ENCODE measurements at regions not wholly inside any gene's neighbourhood (a gene's known extent, or its start where the extent isn't known, plus 50 kb on each side); places are given as distances from the start of the nearest gene placed in this dataset.
A peak's percentile ranks its signal among the peaks of the same experiment; 100 is the strongest.

DNA sequence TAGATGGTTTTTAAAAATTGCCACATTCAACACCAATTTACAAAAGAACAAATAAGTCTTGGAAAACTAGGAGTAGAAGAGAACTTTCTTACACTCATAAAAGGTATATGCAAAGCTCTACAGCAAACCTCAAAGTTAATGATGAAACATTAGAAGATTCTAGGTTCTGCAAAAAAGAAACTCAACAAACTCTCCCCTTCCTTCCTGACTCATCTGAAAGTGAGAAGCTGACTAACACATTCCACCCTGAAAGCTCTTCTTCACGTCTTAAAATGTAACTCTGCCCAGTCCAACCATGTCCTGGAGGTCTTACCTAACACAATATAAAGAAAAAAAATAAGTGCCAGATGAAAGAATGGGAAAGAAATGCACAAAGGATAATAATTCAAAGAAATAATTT lies 218.9 kb upstream of the ISX start:
- H3K27ac Mint-ChIP-seq = no peak overlapping the region
- no peak overlapping the region for H3K4me3 Mint-ChIP-seq
- no peaks in the 10 kb centered on the region for H3K36me3 Mint-ChIP-seq (ENCODE audit: low read depth)
- TF ChIP-seq, protein P1, sequence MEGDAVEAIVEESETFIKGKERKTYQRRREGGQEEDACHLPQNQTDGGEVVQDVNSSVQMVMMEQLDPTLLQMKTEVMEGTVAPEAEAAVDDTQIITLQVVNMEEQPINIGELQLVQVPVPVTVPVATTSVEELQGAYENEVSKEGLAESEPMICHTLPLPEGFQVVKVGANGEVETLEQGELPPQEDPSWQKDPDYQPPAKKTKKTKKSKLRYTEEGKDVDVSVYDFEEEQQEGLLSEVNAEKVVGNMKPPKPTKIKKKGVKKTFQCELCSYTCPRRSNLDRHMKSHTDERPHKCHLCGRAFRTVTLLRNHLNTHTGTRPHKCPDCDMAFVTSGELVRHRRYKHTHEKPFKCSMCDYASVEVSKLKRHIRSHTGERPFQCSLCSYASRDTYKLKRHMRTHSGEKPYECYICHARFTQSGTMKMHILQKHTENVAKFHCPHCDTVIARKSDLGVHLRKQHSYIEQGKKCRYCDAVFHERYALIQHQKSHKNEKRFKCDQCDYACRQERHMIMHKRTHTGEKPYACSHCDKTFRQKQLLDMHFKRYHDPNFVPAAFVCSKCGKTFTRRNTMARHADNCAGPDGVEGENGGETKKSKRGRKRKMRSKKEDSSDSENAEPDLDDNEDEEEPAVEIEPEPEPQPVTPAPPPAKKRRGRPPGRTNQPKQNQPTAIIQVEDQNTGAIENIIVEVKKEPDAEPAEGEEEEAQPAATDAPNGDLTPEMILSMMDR (IDR thresholded peaks at IDR 0.05; ENCODE audit: unreplicated experiment in 3 of 3) = no peak
- H3K9me3 Mint-ChIP-seq = peaks cover 4% of the 10 kb centered on the region
- H3K4me1 Mint-ChIP-seq = peaks cover 10% of the 10 kb centered on the region
- peaks cover 12% of the 10 kb centered on the region for H3K27me3 Mint-ChIP-seq (ENCODE audit: low read depth)

- peaks cover 5% of the 10 kb centered on the region for H3K27me3 Mint-ChIP-seq (ENCODE audit: low read depth)
Observed at GRCh38 chr22:34849965-34850364, 216.0 kb upstream of the ISX start.

GRCh38 chr22:34851918-34852662 lies 213.9 kb upstream of the ISX start:
- no peaks in the 10 kb centered on the region for H3K36me3 Mint-ChIP-seq (ENCODE audit: low read depth)
- H3K4me3 Mint-ChIP-seq = no peak overlapping the region
- H3K4me1 Mint-ChIP-seq = peaks cover 5% of the 10 kb centered on the region
- H3K27me3 Mint-ChIP-seq (ENCODE audit: low read depth) = peaks cover 5% of the 10 kb centered on the region
- TF ChIP-seq, protein P1 (IDR thresholded peaks at IDR 0.05; ENCODE audit: unreplicated experiment in 3 of 3) = no peak
- no peaks in the 10 kb centered on the region for H3K9me3 Mint-ChIP-seq
- no peak overlapping the region for H3K27ac Mint-ChIP-seq

More at GRCh38 chr22:34849965-34850364, 216.0 kb upstream of the ISX start:
- TF ChIP-seq, protein P1 (IDR thresholded peaks at IDR 0.05; ENCODE audit: unreplicated experiment in 3 of 3) = no peak
- Mint-ChIP-seq H3K9me3 (no peaks in the 10 kb centered on the region), H3K36me3 (ENCODE audit: low read depth) (no peaks in the 10 kb centered on the region), H3K27ac (no peak overlapping the region), H3K4me1 (peaks cover 5% of the 10 kb centered on the region), H3K4me3 (no peak overlapping the region)

DNA sequence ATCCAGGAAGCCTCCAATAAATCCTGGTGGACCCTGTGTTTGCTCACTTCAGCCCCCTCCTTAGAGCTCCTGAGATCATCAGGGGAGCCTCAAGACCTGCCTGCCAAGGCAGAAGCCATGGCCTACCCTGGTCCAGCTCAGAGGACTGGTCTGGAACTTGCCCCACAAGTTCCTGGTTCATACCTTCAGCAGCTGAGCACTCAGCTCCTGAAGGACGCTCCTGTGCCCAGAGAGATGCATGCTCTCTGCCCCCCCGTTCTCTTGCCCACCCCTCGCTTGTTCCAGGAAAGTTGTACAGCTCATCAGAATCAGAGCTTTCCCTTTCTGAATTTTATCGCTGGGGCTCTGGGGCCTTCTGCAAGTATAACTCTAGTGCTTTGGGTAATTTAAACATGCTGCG lies 210.5 kb upstream of the ISX start:
- H3K27me3 Mint-ChIP-seq (ENCODE audit: low read depth) = peaks cover 5% of the 10 kb centered on the region
- H3K9me3 Mint-ChIP-seq = peaks cover 7% of the 10 kb centered on the region
- H3K4me3 Mint-ChIP-seq = no peak overlapping the region
- no peak overlapping the region for H3K27ac Mint-ChIP-seq
- H3K36me3 Mint-ChIP-seq (ENCODE audit: low read depth) = no peaks in the 10 kb centered on the region
- peaks cover 8% of the 10 kb centered on the region for H3K4me1 Mint-ChIP-seq
- TF ChIP-seq, protein P1 (IDR thresholded peaks at IDR 0.05; ENCODE audit: unreplicated experiment in 3 of 3) = no peak

GRCh38 chr22:34858066-34858465 lies 207.9 kb upstream of the ISX start:
- Mint-ChIP-seq H3K27me3 (ENCODE audit: low read depth) (no peaks in the 10 kb centered on the region), H3K27ac (peak overlapping the region in 1 of 3 experiments; percentile 21), H3K36me3 (ENCODE audit: low read depth) (no peaks in the 10 kb centered on the region), H3K4me3 (no peak overlapping the region), H3K9me3 (peaks cover 7% of the 10 kb centered on the region), H3K4me1 (peaks cover 8% of the 10 kb centered on the region)
- TF ChIP-seq, protein P1 (IDR thresholded peaks at IDR 0.05; ENCODE audit: unreplicated experiment in 3 of 3) = no peak

GRCh38 chr22:34861787-34862186 lies 204.2 kb upstream of the ISX start:
- H3K4me1 Mint-ChIP-seq = peaks cover 12% of the 10 kb centered on the region
- TF ChIP-seq, protein P1 (IDR thresholded peaks at IDR 0.05; ENCODE audit: unreplicated experiment in 3 of 3) = no peak
- H3K27ac Mint-ChIP-seq = no peak overlapping the region
- H3K9me3 Mint-ChIP-seq = peaks cover 7% of the 10 kb centered on the region
- H3K36me3 Mint-ChIP-seq (ENCODE audit: low read depth) = no peaks in the 10 kb centered on the region
- no peak overlapping the region for H3K4me3 Mint-ChIP-seq
- H3K27me3 Mint-ChIP-seq (ENCODE audit: low read depth) = no peaks in the 10 kb centered on the region
